GM21360 (cell line): ENCODE measurements at regions not wholly inside any gene's neighbourhood (a gene's known extent, or its start where the extent isn't known, plus 50 kb on each side); places are given as distances from the start of the nearest gene placed in this dataset.

Source experiments
- ATAC-seq: cut with Tn5 transposase; IDR thresholded peaks from one replicate; pipeline ENCODE4 v1.9.1; 2021; ENCODE audit warnings: mild to moderate bottlenecking, moderate library complexity; ENCODE audit not compliant: unreplicated experiment

GRCh38 chr1:173420330-173420806 lies 56.8 kb upstream of the PRDX6 start:
- no peak for ATAC-seq

DNA sequence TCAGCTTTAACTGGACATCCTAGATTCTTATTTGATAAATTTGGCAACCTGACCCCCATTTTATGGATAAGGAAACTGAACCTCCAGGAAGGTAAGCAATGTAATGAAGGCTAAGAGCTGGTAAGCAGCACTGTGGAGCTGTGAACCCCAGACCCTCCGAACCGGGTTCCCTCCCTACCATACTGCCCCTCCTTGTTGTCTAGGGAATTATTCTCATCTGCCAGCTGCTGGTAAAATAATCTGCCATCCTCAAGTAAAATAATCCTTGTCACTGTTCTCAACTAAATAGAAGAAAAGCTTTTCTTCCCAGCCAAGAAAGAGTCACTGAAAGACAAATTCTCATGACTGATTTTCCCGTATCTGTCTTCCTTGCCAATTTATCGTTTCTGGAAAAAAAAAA lies 55.8 kb upstream of the PRDX6 start:
- ATAC-seq = no peak

DNA sequence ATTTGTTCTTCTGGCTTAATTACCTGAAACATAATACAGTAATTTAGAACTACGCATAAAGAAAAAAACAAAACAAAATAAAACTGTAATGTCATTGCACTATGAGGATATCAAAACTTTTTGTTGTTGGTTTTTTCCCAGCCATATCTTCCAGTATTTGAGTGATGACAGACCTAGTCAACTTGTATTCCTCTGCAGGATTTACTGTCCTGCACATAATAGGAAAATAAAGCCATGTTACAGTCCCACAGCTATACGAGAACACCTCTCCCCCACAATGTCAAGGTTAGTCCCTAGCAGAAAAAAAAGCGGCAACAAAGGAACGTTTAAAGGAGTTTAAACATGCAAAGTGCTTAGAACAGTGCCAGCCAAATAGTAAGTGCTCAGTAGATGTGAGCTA lies 55.3 kb upstream of the PRDX6 start:
- ATAC-seq = no peak

DNA sequence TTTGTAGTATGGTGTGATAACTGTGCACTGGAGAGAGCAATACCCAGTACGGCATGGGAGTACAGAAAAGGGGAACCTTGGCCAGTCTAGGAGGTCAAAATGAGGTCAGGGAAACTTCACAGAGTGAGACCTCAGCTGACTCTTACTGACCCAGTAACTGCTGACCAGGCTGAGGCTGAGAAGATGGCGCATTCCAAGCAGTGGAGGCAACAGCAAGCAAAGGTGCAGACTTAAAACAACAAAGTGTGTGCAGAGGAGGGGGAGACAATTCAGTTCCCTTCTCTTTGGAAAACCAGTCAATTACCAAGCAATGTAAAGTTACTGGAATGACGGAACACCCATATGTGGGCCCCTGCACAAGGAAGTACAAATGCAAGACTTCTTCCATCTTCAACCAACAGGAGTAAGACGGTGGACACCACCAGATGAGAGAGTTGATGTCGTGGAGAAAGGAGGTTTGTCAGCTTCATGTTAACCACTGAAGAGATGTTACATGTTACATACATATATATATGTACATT lies 54.6 kb upstream of the PRDX6 start:
- no peak for ATAC-seq

GRCh38 chr1:173423291-173423690 lies 53.8 kb upstream of the PRDX6 start:
- no peak for ATAC-seq

DNA sequence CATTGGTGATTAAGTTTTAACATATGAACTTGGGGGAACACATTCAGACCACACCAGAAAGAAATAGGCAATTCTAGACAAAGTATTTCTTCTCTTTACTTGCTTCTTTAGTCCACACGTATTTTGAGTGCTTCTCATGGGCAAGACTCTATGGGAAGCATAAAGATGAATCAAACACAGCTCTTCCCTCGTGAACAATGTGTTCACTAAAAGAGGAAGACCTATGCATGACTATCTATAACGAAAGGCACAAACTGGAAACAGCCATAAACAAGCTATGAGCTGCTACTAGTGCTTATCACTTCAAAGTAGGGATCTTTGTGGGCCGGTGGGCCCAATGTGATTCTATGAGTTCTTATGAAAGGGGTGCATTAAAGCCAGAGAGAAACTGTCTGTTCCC lies 53.0 kb upstream of the PRDX6 start:
- ATAC-seq = no peak

DNA sequence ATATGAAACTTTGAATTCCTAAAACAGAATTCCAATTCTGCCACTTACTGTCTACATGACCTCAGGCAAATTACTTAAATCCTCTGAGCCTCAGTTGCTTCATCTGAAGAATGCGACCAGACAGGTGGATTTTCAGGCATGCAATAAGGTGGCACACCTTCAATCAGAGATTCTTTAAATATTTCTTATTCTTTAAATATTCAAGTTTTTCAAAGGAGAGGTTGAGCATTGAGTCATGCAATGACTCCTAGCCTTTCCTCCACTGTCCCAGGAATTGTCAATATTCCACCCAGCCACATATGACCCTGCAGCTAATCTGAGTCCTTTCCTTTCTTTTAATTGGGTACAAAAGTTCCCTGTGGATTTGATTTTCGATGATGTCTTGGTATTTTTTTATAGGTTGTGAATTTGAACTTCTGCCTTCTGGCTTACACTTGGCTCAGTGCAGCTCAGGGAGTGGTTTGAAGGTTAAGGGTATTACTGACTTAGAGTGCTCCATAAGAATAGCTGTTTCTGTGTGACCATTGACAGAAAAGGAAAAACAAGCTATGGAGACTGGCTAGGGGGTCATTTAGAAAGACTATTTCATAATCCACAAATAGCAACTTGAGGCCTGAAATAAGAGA lies 52.2 kb upstream of the PRDX6 start:
- no peak for ATAC-seq

DNA sequence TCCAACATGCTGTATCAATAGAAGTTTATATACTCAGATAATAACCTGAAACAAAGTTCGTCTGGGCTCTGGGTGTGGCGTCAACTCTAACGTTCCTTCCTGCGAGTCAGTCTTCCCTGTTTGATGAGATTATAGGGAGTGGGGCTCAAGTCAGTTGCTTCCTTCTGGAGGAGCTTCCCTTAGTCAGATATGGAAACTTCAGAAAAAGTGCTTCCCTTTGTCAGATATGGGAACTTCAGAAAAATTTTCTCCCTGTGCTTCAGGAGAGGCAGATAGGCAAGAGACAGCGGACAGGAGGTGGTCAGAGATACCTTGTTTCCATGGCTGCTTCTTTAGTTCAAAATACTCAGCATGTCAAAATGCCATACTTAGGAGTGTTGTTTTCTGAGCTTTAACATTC lies 51.1 kb upstream of the PRDX6 start:
- ATAC-seq = no peak

- ATAC-seq = no peak
Measured at GRCh38 chr1:173427146-173428054, 49.7 kb upstream of the PRDX6 start.
